Fibroblast of skin of scalp (primary cell): ENCODE measurements at regions not wholly inside any gene's neighbourhood (a gene's known extent, or its start where the extent isn't known, plus 50 kb on each side); places are given as distances from the start of the nearest gene placed in this dataset.

ENCODE experiments used
- DNase-seq: peaks from one replicate; pipeline ENCODE4 v3.0.0-alpha.2; 2013

- no peak for DNase-seq
Measured at GRCh38 chr6:78398292-78398691, 469.1 kb upstream of the IRAK1BP1 start.

- peak; percentile 8 for DNase-seq
Measured at GRCh38 chr6:78400076-78400475, 467.3 kb upstream of the IRAK1BP1 start.

GRCh38 chr6:78427386-78427785 is 440.0 kb upstream of the IRAK1BP1 start:
- no peak for DNase-seq

- DNase-seq, result no peak
Measured at GRCh38 chr6:78430521-78430920, 436.8 kb upstream of the IRAK1BP1 start.

- no peak for DNase-seq
Measured at GRCh38 chr6:78435671-78436070, 431.7 kb upstream of the IRAK1BP1 start.

GRCh38 chr6:78436335-78436734 is 431.0 kb upstream of the IRAK1BP1 start:
- peak; percentile 32 for DNase-seq

- no peak for DNase-seq
Measured at GRCh38 chr6:78438135-78438534, 429.2 kb upstream of the IRAK1BP1 start.

GRCh38 chr6:78460711-78461110 is 406.6 kb upstream of the IRAK1BP1 start:
- DNase-seq, result no peak

- DNase-seq, result no peak
Measured at GRCh38 chr6:78462728-78463127, 404.6 kb upstream of the IRAK1BP1 start.

GRCh38 chr6:78465059-78465634 is 402.2 kb upstream of the IRAK1BP1 start:
- no peak for DNase-seq

GRCh38 chr6:78476561-78476960 is 390.8 kb upstream of the IRAK1BP1 start:
- DNase-seq, result no peak

- DNase-seq, result no peak
Measured at GRCh38 chr6:78482801-78483552, 384.4 kb upstream of the IRAK1BP1 start.

GRCh38 chr6:78483553-78484197 is 383.7 kb upstream of the IRAK1BP1 start:
- peak; percentile 27 for DNase-seq

GRCh38 chr6:78484198-78485064 is 382.9 kb upstream of the IRAK1BP1 start:
- DNase-seq, result no peak

- peak; percentile 37 for DNase-seq
Measured at GRCh38 chr6:78487401-78487800, 379.9 kb upstream of the IRAK1BP1 start.

GRCh38 chr6:78489874-78490273 is 377.5 kb upstream of the IRAK1BP1 start:
- DNase-seq, result peak; percentile 25

- DNase-seq, result peak; percentile 53
Measured at GRCh38 chr6:78492351-78493017, 374.9 kb upstream of the IRAK1BP1 start.

GRCh38 chr6:78500299-78501089 is 366.9 kb upstream of the IRAK1BP1 start:
- DNase-seq, result no peak

- DNase-seq, result no peak
Measured at GRCh38 chr6:78502386-78502887, 364.9 kb upstream of the IRAK1BP1 start.

- no peak for DNase-seq
Measured at GRCh38 chr6:78505178-78505577, 362.2 kb upstream of the IRAK1BP1 start.

- no peak for DNase-seq
Measured at GRCh38 chr6:78511009-78511408, 356.3 kb upstream of the IRAK1BP1 start.
